ENCODE measurements at regions not wholly inside any gene's neighbourhood (a gene's known extent, or its start where the extent isn't known, plus 50 kb on each side); places are given as distances from the start of the nearest gene placed in this dataset.
A peak's percentile ranks its signal among the peaks of the same experiment; 100 is the strongest.
"Not testable (repeated sequence)": the region's sequence is repeated elsewhere in the genome, so short reads cannot be mapped to it uniquely, and the experiment has no call there.

DNA sequence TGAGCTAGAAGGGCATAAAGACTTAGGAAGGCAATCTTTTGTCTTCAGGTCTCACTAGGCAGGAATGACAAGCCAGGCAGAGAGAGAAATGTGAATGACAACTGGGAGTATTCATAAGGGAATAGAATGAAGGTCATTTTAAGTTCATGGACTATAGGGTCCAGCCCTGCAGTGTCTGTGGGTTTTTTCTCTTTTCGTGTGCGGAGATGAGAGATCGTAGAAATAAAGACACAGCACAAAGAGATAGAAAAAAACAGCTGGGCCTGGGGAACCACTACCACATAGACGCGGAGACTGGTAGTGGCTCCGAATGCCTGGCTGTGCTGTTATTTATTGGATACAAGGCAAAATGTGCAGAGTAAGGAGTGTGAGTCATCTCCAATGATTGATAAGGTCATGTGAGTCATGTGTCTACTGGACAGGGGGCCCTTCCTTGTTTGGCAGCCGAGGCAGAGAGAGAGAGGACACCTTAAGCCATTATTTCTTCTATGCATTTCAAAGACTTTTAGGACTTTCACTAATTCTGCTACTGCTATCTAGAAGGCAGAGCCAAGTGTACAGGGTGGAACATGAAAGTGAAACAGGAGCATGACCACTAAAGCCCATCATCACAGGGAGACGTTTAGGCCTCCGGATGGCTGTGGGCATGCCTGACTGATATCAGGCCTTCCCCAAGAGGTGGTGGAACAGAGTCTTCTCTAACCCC, 921.8 kb upstream of the PCDH10 start:
- H3F3A ChIP-seq (ENCODE audit: insufficient read depth, low read depth) = no peaks in the 10 kb centered on the region
- peak in 1 of 2 experiments; percentile 3 for DNase-seq
- H3K27ac ChIP-seq = no peak overlapping the region
- no peaks in the 10 kb centered on the region for H3K4me1 ChIP-seq (replicated peaks; ENCODE audit: insufficient read depth)
- no peak overlapping the region for H2AFZ ChIP-seq
- no peaks in the 10 kb centered on the region for H3K36me3 ChIP-seq (ENCODE audit: low read depth)
- H3K79me2 ChIP-seq (ENCODE audit: low read depth) = no peaks in the 10 kb centered on the region
- intact Hi-C loops (cut with micrococcal nuclease; ENCODE audit: unreplicated experiment) = loop anchor here (5.0 kb wide), 1 partner anchor 1135 kb away; no protein-coding TSS in a partner anchor
- H3K27me3 ChIP-seq (ENCODE audit: insufficient read depth, low read depth) = no peaks in the 10 kb centered on the region
- no peaks in the 10 kb centered on the region for H3K9me3 ChIP-seq (ENCODE audit: insufficient read depth, low read depth)
- H3K4me2 ChIP-seq = peak overlapping the region; percentile 64
- ChIA-PET CTCF (no interaction called here), POLR2A (ENCODE audit: unreplicated experiment) (interaction anchor here (0.7 kb wide), 1 partner anchor 979 kb away, joined by 3 read pairs; no protein-coding TSS in a partner anchor)
- H3K9me2 ChIP-seq (ENCODE audit: insufficient read depth) = no peaks in the 10 kb centered on the region
- BruUV-seq (replicated peaks) = no TSS peak
- H3K4me3 ChIP-seq = peak overlapping the region; percentile 52; the same call in 1 of the 2 replicates
- TF ChIP-seq, protein P1, sequence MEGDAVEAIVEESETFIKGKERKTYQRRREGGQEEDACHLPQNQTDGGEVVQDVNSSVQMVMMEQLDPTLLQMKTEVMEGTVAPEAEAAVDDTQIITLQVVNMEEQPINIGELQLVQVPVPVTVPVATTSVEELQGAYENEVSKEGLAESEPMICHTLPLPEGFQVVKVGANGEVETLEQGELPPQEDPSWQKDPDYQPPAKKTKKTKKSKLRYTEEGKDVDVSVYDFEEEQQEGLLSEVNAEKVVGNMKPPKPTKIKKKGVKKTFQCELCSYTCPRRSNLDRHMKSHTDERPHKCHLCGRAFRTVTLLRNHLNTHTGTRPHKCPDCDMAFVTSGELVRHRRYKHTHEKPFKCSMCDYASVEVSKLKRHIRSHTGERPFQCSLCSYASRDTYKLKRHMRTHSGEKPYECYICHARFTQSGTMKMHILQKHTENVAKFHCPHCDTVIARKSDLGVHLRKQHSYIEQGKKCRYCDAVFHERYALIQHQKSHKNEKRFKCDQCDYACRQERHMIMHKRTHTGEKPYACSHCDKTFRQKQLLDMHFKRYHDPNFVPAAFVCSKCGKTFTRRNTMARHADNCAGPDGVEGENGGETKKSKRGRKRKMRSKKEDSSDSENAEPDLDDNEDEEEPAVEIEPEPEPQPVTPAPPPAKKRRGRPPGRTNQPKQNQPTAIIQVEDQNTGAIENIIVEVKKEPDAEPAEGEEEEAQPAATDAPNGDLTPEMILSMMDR (conservative IDR thresholded peaks at IDR 0.05) = no peak
- TF ChIP-seq EZH2 (IDR thresholded peaks at IDR 0.05; ENCODE audit: low read depth) = no peak
- no peaks in the 10 kb centered on the region for H4K20me1 ChIP-seq (ENCODE audit: insufficient read depth)

DNA sequence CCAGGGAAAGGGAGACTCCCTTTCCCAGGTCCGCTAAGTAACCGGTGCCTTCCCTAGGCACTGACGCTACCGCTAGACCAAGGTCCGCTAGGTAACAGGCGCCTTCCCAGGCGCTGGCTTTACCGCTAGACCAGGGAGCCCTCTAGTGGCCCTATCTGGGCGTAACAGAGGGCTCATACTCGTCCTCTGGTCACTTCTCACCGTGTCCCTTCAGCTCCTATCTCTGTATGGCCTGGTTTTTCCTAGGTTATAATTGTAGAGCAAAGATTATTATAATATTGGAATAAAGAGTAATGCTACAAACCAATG, 921.3 kb upstream of the PCDH10 start:
- peak in 1 of 2 experiments; percentile 44 for DNase-seq
- H3K36me3 ChIP-seq (ENCODE audit: low read depth); H3K9me3 ChIP-seq (ENCODE audit: insufficient read depth, low read depth); H2AFZ ChIP-seq; H3K27ac ChIP-seq; CTCF ChIA-PET; H3K9me2 ChIP-seq (ENCODE audit: insufficient read depth); H3F3A ChIP-seq (ENCODE audit: insufficient read depth, low read depth); H3K4me1 ChIP-seq (replicated peaks; ENCODE audit: insufficient read depth); H4K20me1 ChIP-seq (ENCODE audit: insufficient read depth); H3K27me3 ChIP-seq (ENCODE audit: insufficient read depth, low read depth); POLR2A ChIA-PET (ENCODE audit: unreplicated experiment); BruUV-seq (replicated peaks); H3K79me2 ChIP-seq (ENCODE audit: low read depth): not testable (repeated sequence)
- intact Hi-C loops (cut with micrococcal nuclease; ENCODE audit: unreplicated experiment) = loop anchor here (5.0 kb wide), 1 partner anchor 1136 kb away; no protein-coding TSS in a partner anchor
- TF ChIP-seq, protein P1 (conservative IDR thresholded peaks at IDR 0.05) = peak; percentile 74
- H3K4me2 ChIP-seq = peak overlapping the region; percentile 64
- peak overlapping the region; percentile 52; the same call in 1 of the 2 replicates for H3K4me3 ChIP-seq

DNA sequence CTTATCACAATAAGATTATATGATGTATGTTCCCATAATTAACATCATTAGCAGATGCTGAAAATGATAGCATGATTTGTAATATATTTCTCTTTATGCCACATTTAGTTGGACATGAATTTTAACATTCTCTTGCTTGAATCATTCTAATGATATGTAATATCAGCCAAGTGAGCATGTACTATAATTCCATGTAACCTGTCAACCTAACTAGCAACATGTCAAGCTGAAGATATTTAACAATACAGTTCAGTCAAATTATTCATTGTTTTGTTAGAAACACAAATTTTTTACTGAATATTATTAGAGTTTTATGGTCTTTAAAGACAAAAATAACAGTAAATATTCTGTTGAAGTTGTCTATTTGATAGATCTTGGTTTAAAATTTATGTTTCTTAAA, 920.4 kb upstream of the PCDH10 start:
- no peaks in the 10 kb centered on the region for H3K79me2 ChIP-seq (ENCODE audit: low read depth)
- no peaks in the 10 kb centered on the region for H3F3A ChIP-seq (ENCODE audit: insufficient read depth, low read depth)
- CTCF ChIA-PET = no interaction called here
- H3K27me3 ChIP-seq (ENCODE audit: insufficient read depth, low read depth) = no peaks in the 10 kb centered on the region
- no peak overlapping the region for H3K4me2 ChIP-seq
- no peak for DNase-seq
- no peaks in the 10 kb centered on the region for H3K36me3 ChIP-seq (ENCODE audit: low read depth)
- H3K9me3 ChIP-seq (ENCODE audit: insufficient read depth, low read depth) = no peaks in the 10 kb centered on the region
- intact Hi-C loops (cut with micrococcal nuclease; ENCODE audit: unreplicated experiment) = loop anchor here (5.0 kb wide), 1 partner anchor 1136 kb away; no protein-coding TSS in a partner anchor
- H3K4me1 ChIP-seq (replicated peaks; ENCODE audit: insufficient read depth) = no peaks in the 10 kb centered on the region
- POLR2A ChIA-PET (ENCODE audit: unreplicated experiment) = no interaction called here
- TF ChIP-seq, protein P1 (conservative IDR thresholded peaks at IDR 0.05) = no peak
- TF ChIP-seq EZH2 (IDR thresholded peaks at IDR 0.05; ENCODE audit: low read depth) = no peak
- H3K9me2 ChIP-seq (ENCODE audit: insufficient read depth) = no peaks in the 10 kb centered on the region
- no peak overlapping the region for H2AFZ ChIP-seq
- no peak overlapping the region for H3K4me3 ChIP-seq
- H4K20me1 ChIP-seq (ENCODE audit: insufficient read depth) = no peaks in the 10 kb centered on the region
- BruUV-seq (replicated peaks) = no TSS peak
- H3K27ac ChIP-seq = no peak overlapping the region

All from PC-9 (cell line).